DMS53 treated with DMSO at 0.1 percent for 48 hours (cell line): ENCODE measurements at regions not wholly inside any gene's neighbourhood (a gene's known extent, or its start where the extent isn't known, plus 50 kb on each side); places are given as distances from the start of the nearest gene placed in this dataset.
"Not testable (repeated sequence)": the region's sequence is repeated elsewhere in the genome, so short reads cannot be mapped to it uniquely, and the experiment has no call there.

ENCODE experiments used
- DNase-seq: peaks from one replicate; lab custom pipeline; 2025; ENCODE audit not compliant: unreplicated experiment; lab: John Stamatoyannopoulos, UW

GRCh38 chr2:23029951-23030350 lies 355.0 kb upstream of the KLHL29 start:
- no peak for DNase-seq

- DNase-seq, result no peak
Measured at GRCh38 chr2:23034996-23035395, 350.0 kb upstream of the KLHL29 start.

GRCh38 chr2:23036629-23037028 lies 348.4 kb upstream of the KLHL29 start:
- no peak for DNase-seq

- no peak for DNase-seq
Measured at GRCh38 chr2:23037596-23037995, 347.4 kb upstream of the KLHL29 start.

- DNase-seq, result no peak
Measured at GRCh38 chr2:23041443-23041842, 343.5 kb upstream of the KLHL29 start.

- DNase-seq, result no peak
Measured at GRCh38 chr2:23042216-23042906, 342.6 kb upstream of the KLHL29 start.

GRCh38 chr2:23050388-23050787 lies 334.6 kb upstream of the KLHL29 start:
- no peak for DNase-seq

- DNase-seq, result no peak
Measured at GRCh38 chr2:23053601-23054000, 331.4 kb upstream of the KLHL29 start.

GRCh38 chr2:23055251-23055650 lies 329.7 kb upstream of the KLHL29 start:
- no peak for DNase-seq

- DNase-seq, result not testable (repeated sequence)
Measured at GRCh38 chr2:23056846-23057245, 328.1 kb upstream of the KLHL29 start.

GRCh38 chr2:23058435-23058834 lies 326.5 kb upstream of the KLHL29 start:
- no peak for DNase-seq

- DNase-seq, result no peak
Measured at GRCh38 chr2:23065210-23065609, 319.8 kb upstream of the KLHL29 start.

- DNase-seq, result no peak
Measured at GRCh38 chr2:23065936-23066335, 319.0 kb upstream of the KLHL29 start.

GRCh38 chr2:23066686-23067085 lies 318.3 kb upstream of the KLHL29 start:
- no peak for DNase-seq

GRCh38 chr2:23069156-23069555 lies 315.8 kb upstream of the KLHL29 start:
- DNase-seq, result no peak

GRCh38 chr2:23069923-23070322 lies 315.1 kb upstream of the KLHL29 start:
- DNase-seq, result peak; percentile 76

- no peak for DNase-seq
Measured at GRCh38 chr2:23073056-23073455, 311.9 kb upstream of the KLHL29 start.

- no peak for DNase-seq
Measured at GRCh38 chr2:23073671-23074070, 311.3 kb upstream of the KLHL29 start.

GRCh38 chr2:23077596-23077995 lies 307.4 kb upstream of the KLHL29 start:
- DNase-seq, result no peak

GRCh38 chr2:23078784-23079434 lies 306.1 kb upstream of the KLHL29 start:
- DNase-seq, result no peak

- DNase-seq, result no peak
Measured at GRCh38 chr2:23083966-23084365, 301.0 kb upstream of the KLHL29 start.

- no peak for DNase-seq
Measured at GRCh38 chr2:23091019-23091418, 294.0 kb upstream of the KLHL29 start.

- DNase-seq, result no peak
Measured at GRCh38 chr2:23091900-23092299, 293.1 kb upstream of the KLHL29 start.
